RWPE2 (cell line): ENCODE measurements at regions not wholly inside any gene's neighbourhood (a gene's known extent, or its start where the extent isn't known, plus 50 kb on each side); places are given as distances from the start of the nearest gene placed in this dataset.

Source experiments
- ATAC-seq: fragments of 200-7000 bp; cut with Tn5 transposase; 3 replicates; pipeline ENCODE4 v1.9.1; 2021; ENCODE audit warnings: low read depth
- DNase-seq: peaks from one replicate; pipeline ENCODE4 v3.0.0-alpha.2; 2020; ENCODE audit warnings: low spot score
- H3K27ac ChIP-seq: fragments of 450-650 bp; 2 replicates; pipeline ENCODE4 v1.5.1; 2017; ENCODE audit warnings: mild to moderate bottlenecking; ENCODE audit not compliant: poor library complexity, severe bottlenecking
- H3K27me3 ChIP-seq: fragments of 250-450 bp; sonication (Bioruptor Pico); 2 replicates; pipeline ENCODE4 v1.5.1; 2021; ENCODE audit warnings: mild to moderate bottlenecking, moderate library complexity; ENCODE audit not compliant: insufficient read depth, poor library complexity, severe bottlenecking
- H3K36me3 ChIP-seq: fragments of 250-450 bp; sonication (Bioruptor Pico); 2 replicates; pipeline ENCODE4 v1.5.1; 2020; ENCODE audit warnings: low read depth, mild to moderate bottlenecking, moderate library complexity
- H3K4me1 ChIP-seq: fragments of 250-450 bp; sonication (Bioruptor Pico); 2 replicates; pipeline ENCODE4 v1.5.1; 2021; ENCODE audit warnings: mild to moderate bottlenecking, moderate library complexity; ENCODE audit not compliant: insufficient read depth, poor library complexity, severe bottlenecking
- H3K4me3 ChIP-seq: fragments of 250-450 bp; sonication (Bioruptor Pico); 2 replicates; pipeline ENCODE4 v1.5.1; 2021; ENCODE audit warnings: mild to moderate bottlenecking, moderate library complexity; ENCODE audit not compliant: severe bottlenecking
- H3K9me3 ChIP-seq: fragments of 250-450 bp; sonication (Bioruptor Pico); 2 replicates; pipeline ENCODE4 v1.5.1; 2021; ENCODE audit warnings: mild to moderate bottlenecking, moderate library complexity; ENCODE audit not compliant: severe bottlenecking
- TF ChIP-seq, protein P1 (sequence below): fragments of 450-650 bp; IDR thresholded peaks from one replicate; pipeline ENCODE4 v1.5.1; 2017; ENCODE audit warnings: mild to moderate bottlenecking, moderate library complexity; ENCODE audit not compliant: poor library complexity, severe bottlenecking

DNA sequence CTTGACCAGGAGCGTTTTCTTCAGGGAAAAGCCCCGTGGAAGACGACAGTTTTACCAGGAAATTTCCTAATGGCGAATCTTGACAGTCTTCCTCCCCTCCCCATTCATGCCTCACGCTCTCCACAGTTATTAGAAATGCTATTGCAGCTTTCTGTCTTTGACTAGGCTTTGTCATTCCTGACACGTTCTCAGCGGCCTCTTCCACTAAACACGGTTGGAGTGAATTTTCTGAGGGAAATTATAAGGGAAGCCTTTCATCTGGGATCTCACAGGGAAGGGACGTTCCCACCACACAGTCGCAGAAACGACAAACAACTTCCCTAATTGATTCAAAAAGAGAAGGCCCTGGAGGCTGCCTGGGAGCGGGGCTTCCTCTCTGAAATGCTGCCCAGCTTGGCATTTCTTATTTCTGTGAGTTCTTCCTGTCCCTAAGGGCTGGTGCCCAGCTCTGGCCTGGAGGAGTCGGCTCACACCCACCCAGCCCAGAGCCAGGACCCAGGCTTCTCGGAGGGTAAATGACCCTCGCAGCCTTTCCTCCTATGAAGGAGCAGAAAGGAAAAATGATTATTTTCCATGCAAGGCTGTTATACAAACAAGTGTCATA lies 57.1 kb upstream of the PPP1R26 start:
- no peaks in the 10 kb centered on the region for H3K9me3 ChIP-seq
- TF ChIP-seq, protein P1, sequence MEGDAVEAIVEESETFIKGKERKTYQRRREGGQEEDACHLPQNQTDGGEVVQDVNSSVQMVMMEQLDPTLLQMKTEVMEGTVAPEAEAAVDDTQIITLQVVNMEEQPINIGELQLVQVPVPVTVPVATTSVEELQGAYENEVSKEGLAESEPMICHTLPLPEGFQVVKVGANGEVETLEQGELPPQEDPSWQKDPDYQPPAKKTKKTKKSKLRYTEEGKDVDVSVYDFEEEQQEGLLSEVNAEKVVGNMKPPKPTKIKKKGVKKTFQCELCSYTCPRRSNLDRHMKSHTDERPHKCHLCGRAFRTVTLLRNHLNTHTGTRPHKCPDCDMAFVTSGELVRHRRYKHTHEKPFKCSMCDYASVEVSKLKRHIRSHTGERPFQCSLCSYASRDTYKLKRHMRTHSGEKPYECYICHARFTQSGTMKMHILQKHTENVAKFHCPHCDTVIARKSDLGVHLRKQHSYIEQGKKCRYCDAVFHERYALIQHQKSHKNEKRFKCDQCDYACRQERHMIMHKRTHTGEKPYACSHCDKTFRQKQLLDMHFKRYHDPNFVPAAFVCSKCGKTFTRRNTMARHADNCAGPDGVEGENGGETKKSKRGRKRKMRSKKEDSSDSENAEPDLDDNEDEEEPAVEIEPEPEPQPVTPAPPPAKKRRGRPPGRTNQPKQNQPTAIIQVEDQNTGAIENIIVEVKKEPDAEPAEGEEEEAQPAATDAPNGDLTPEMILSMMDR: no peak
- H3K27me3 ChIP-seq: no peaks in the 10 kb centered on the region
- H3K27ac ChIP-seq: no peak overlapping the region
- H3K4me3 ChIP-seq: no peak overlapping the region
- H3K4me1 ChIP-seq: no peaks in the 10 kb centered on the region
- ATAC-seq: no peak
- H3K36me3 ChIP-seq: no peaks in the 10 kb centered on the region
- no peak for DNase-seq

DNA sequence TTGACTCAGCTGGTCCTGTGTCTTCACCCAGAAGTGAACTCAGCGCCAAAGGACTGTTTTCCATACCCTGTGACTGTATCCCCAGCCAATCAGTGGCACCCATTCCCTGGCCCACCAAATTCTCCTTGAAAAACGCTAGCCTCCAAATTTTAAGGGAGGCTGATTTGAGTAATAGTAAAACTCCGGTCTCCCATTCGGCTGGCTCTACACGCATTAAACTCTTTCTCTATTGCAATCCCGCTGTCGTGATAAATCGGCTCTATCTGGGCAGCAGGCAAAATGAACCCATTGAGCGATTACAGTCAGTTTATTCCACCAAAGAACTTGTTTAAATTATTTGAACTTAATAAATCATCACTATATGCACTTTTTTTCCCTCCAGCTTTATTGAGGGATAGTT lies 55.9 kb upstream of the PPP1R26 start:
- DNase-seq: no peak
- Histone ChIP-seq H3K27ac (no peak overlapping the region), H3K4me1 (no peaks in the 10 kb centered on the region), H3K36me3 (no peaks in the 10 kb centered on the region), H3K9me3 (no peaks in the 10 kb centered on the region), H3K4me3 (no peak overlapping the region), H3K27me3 (no peaks in the 10 kb centered on the region)
- ATAC-seq: no peak
- TF ChIP-seq, protein P1: no peak
